ENCODE measurements at regions not wholly inside any gene's neighbourhood (a gene's known extent, or its start where the extent isn't known, plus 50 kb on each side); places are given as distances from the start of the nearest gene placed in this dataset.

DNA sequence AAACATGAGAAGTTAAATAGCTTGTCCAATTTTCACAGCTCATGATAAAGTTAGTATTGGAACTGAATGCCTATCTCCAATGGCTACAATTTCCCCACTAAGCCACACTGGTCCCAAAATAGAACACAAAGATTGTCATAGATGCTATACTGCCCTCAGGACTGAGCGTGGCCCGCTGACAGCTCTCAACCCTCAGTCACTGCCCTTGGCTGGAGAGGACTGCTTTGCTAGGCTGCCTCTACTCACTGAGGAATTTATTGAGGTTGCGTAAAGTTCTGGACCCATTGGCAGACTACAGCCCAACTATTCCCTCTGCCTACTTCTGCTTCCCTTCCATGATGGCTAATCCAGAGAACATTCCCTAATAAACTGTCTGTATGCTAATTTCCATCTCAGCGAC lies 165.5 kb upstream of the BET1 start:
- BruUV-seq (replicated peaks) = no TSS peak
- Histone ChIP-seq H4K5ac (ENCODE audit: low read depth, low read length) (no peak overlapping the region), H3K4me2 (ENCODE audit: low read depth, low read length) (no peak overlapping the region), H3K23ac (ENCODE audit: low read depth, low read length) (no peak overlapping the region), H3K14ac (replicated peaks; ENCODE audit: low read depth, low read length) (no peak overlapping the region), H4K8ac (ENCODE audit: low read depth in 2 of 2, low read length in 2 of 2) (no peak overlapping the region), H3K4me1 (ENCODE audit: control insufficient read depth, insufficient read depth, low read length) (no peaks in the 10 kb centered on the region), H3K9ac (ENCODE audit: low read depth, low read length) (no peak overlapping the region), H3K56ac (ENCODE audit: extremely low read depth, insufficient read depth, low read length) (no peak overlapping the region), H2AK5ac (ENCODE audit: low read depth, low read length) (0 out of 2 replicates have a peak overlapping the region, but pooled peaks have one; percentile 3), H3K9me3 (ENCODE audit: control insufficient read depth, insufficient read depth, low read length) (no peaks in the 10 kb centered on the region; the same call in 1 of the 2 replicates), H4K20me1 (ENCODE audit: insufficient read depth, low read length) (no peaks in the 10 kb centered on the region), H3K4me3 (ENCODE audit: insufficient read depth, low read depth, low read length) (no peak overlapping the region), H2BK20ac (ENCODE audit: low read depth, low read length) (no peak overlapping the region; the same call in 1 of the 2 replicates), H3K27ac (ENCODE audit: insufficient read depth, low read length) (no peak overlapping the region), H3K9me1 (ENCODE audit: insufficient read depth, low read length) (no peaks in the 10 kb centered on the region), H3K18ac (ENCODE audit: low read depth, low read length) (no peak overlapping the region), H3K79me1 (ENCODE audit: low read depth in 1 of 2, low read length in 2 of 2) (no peaks in the 10 kb centered on the region), H2BK120ac (ENCODE audit: low read depth, low read length) (no peak overlapping the region), H2BK15ac (ENCODE audit: low read depth, low read length) (no peak overlapping the region), H4K91ac (ENCODE audit: insufficient read depth, low read depth, low read length) (no peak overlapping the region), H3K27me3 (ENCODE audit: control insufficient read depth, insufficient read depth, low read length) (no peaks in the 10 kb centered on the region), H3K4ac (ENCODE audit: low read depth, low read length) (no peak overlapping the region), H3K36me3 (ENCODE audit: control insufficient read depth, insufficient read depth, low read length) (no peaks in the 10 kb centered on the region), H2AFZ (replicated peaks; ENCODE audit: low read length, poor library complexity) (no peak overlapping the region), H2BK5ac (ENCODE audit: low read depth, low read length, poor library complexity, severe bottlenecking) (no peak overlapping the region), H2AK9ac (replicated peaks; ENCODE audit: low read depth, low read length, poor library complexity) (no peak overlapping the region)
- ChIA-PET CTCF (no interaction called here), POLR2A (ENCODE audit: unreplicated experiment) (no interaction called here)
- intact Hi-C loops (cut with micrococcal nuclease) = no loop called here
- in situ Hi-C loops (cut with MboI; ENCODE audit: low sequenced_read_pairs) = no loop called here
- dilution Hi-C loops (cut with HindIII; ENCODE audit: low sequenced_read_pairs, unreplicated experiment) = no loop called here
- ATAC-seq (ENCODE audit: low read depth) (no peak), DNase-seq (no peak)
- TF ChIP-seq ELK1 (IDR thresholded peaks at IDR 0.05; ENCODE audit: borderline replicate concordance, low read depth, low read length) = no peak
- TF ChIP-seq, protein P1, sequence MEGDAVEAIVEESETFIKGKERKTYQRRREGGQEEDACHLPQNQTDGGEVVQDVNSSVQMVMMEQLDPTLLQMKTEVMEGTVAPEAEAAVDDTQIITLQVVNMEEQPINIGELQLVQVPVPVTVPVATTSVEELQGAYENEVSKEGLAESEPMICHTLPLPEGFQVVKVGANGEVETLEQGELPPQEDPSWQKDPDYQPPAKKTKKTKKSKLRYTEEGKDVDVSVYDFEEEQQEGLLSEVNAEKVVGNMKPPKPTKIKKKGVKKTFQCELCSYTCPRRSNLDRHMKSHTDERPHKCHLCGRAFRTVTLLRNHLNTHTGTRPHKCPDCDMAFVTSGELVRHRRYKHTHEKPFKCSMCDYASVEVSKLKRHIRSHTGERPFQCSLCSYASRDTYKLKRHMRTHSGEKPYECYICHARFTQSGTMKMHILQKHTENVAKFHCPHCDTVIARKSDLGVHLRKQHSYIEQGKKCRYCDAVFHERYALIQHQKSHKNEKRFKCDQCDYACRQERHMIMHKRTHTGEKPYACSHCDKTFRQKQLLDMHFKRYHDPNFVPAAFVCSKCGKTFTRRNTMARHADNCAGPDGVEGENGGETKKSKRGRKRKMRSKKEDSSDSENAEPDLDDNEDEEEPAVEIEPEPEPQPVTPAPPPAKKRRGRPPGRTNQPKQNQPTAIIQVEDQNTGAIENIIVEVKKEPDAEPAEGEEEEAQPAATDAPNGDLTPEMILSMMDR (conservative IDR thresholded peaks at IDR 0.05; ENCODE audit: low read depth, low read length) = no peak
- WGBS, 2 experiments (ENCODE audit: extremely low coverage in 2 of 2, insufficient read length in 1 of 2) = 92% methylated on average over 2 of the region's 4 CpGs; no CpG with 5 or more reads in 1 of the 2 experiments

Data from IMR-90 (cell line).